ENCODE measurements at regions not wholly inside any gene's neighbourhood (a gene's known extent, or its start where the extent isn't known, plus 50 kb on each side); places are given as distances from the start of the nearest gene placed in this dataset.
"Not testable (repeated sequence)": the region's sequence is repeated elsewhere in the genome, so short reads cannot be mapped to it uniquely, and the experiment has no call there.

- not testable (repeated sequence) for DNase-seq (ENCODE audit: low spot score); ATAC-seq
Measured at GRCh38 chr10:22467393-22467792, 122.1 kb downstream of the SPAG6 start.

- ATAC-seq (peak; percentile 80), DNase-seq (ENCODE audit: low spot score) (no peak)
Measured at GRCh38 chr10:22468570-22469320, 123.4 kb downstream of the SPAG6 start.

GRCh38 chr10:22473044-22473443 is 127.7 kb downstream of the SPAG6 start:
- DNase-seq (ENCODE audit: low spot score) (no peak), ATAC-seq (no peak)

GRCh38 chr10:22473459-22473858 is 128.2 kb downstream of the SPAG6 start:
- no peak for ATAC-seq

GRCh38 chr10:22475651-22476600 is 130.6 kb downstream of the SPAG6 start:
- DNase-seq (ENCODE audit: low spot score) (no peak), ATAC-seq (no peak)

More at GRCh38 chr10:22473459-22473858, 128.2 kb downstream of the SPAG6 start:
- DNase-seq (ENCODE audit: low spot score) = no peak

GRCh38 chr10:22476601-22477321 is 131.5 kb downstream of the SPAG6 start:
- no peak for DNase-seq (ENCODE audit: low spot score)

GRCh38 chr10:22477334-22478287 is 132.3 kb downstream of the SPAG6 start:
- ATAC-seq = no peak
- DNase-seq (ENCODE audit: low spot score) = no peak

More at GRCh38 chr10:22476601-22477321, 131.5 kb downstream of the SPAG6 start:
- no peak for ATAC-seq

GRCh38 chr10:22478555-22479334 is 133.4 kb downstream of the SPAG6 start:
- ATAC-seq (no peak), DNase-seq (ENCODE audit: low spot score) (no peak)

GRCh38 chr10:22479419-22479818 is 134.1 kb downstream of the SPAG6 start:
- ATAC-seq (no peak), DNase-seq (ENCODE audit: low spot score) (no peak)

- no peak for ATAC-seq
- DNase-seq (ENCODE audit: low spot score) = no peak
Measured at GRCh38 chr10:22481106-22481505, 135.8 kb downstream of the SPAG6 start.

GRCh38 chr10:22481687-22482539 is 136.6 kb downstream of the SPAG6 start:
- ATAC-seq (no peak), DNase-seq (ENCODE audit: low spot score) (no peak)

- DNase-seq (ENCODE audit: low spot score) (no peak), ATAC-seq (no peak)
Measured at GRCh38 chr10:22483132-22483531, 137.8 kb downstream of the SPAG6 start.

All from left lobe of liver (tissue), 2 donors.